IMR-90 (cell line): ENCODE measurements at regions not wholly inside any gene's neighbourhood (a gene's known extent, or its start where the extent isn't known, plus 50 kb on each side); places are given as distances from the start of the nearest gene placed in this dataset.

Experiments
- BHLHE40 ChIP-seq: fragments of 150-350 bp; IDR thresholded peaks from 2 replicates; pipeline ENCODE4 v1.6.1; 2016; ENCODE audit warnings: mild to moderate bottlenecking, low read depth, low read length
- CHD1 ChIP-seq: IDR thresholded peaks from 2 replicates; pipeline ENCODE4 v1.6.1; 2012; ENCODE audit warnings: low read depth, low read length, improper control_type of control experiment
- CTCF ChIP-seq: conservative IDR thresholded peaks from 2 replicates; pipeline ENCODE4 v1.5.1; 2012; ENCODE audit warnings: mild to moderate bottlenecking, low read depth, low read length, improper control_type of control experiment
- MAZ ChIP-seq: IDR thresholded peaks from 2 replicates; pipeline ENCODE4 v1.6.1; 2012; ENCODE audit warnings: low read depth, mild to moderate bottlenecking, low read length, improper control_type of control experiment, moderate library complexity, borderline replicate concordance
- NFE2L2 ChIP-seq: fragments of 150-350 bp; IDR thresholded peaks from 2 replicates; pipeline ENCODE4 v1.6.1; 2016; ENCODE audit warnings: low read depth, mild to moderate bottlenecking, low read length
- POLR2A ChIP-seq: IDR thresholded peaks from 2 replicates; pipeline ENCODE4 v1.6.1; 2012; ENCODE audit warnings: mild to moderate bottlenecking, low read depth, low read length
- RAD21 ChIP-seq: IDR thresholded peaks from 2 replicates; pipeline ENCODE4 v1.6.1; 2012; ENCODE audit warnings: low read length, improper control_type of control experiment
- RCOR1 ChIP-seq: IDR thresholded peaks from 2 replicates; pipeline ENCODE4 v1.6.1; 2012; ENCODE audit warnings: mild to moderate bottlenecking, low read length, improper control_type of control experiment; ENCODE audit not compliant: insufficient replicate concordance
- RFX5 ChIP-seq: IDR thresholded peaks from 2 replicates; pipeline ENCODE4 v1.8.0; 2012; ENCODE audit warnings: low read depth, mild to moderate bottlenecking, low read length, moderate library complexity

DNA sequence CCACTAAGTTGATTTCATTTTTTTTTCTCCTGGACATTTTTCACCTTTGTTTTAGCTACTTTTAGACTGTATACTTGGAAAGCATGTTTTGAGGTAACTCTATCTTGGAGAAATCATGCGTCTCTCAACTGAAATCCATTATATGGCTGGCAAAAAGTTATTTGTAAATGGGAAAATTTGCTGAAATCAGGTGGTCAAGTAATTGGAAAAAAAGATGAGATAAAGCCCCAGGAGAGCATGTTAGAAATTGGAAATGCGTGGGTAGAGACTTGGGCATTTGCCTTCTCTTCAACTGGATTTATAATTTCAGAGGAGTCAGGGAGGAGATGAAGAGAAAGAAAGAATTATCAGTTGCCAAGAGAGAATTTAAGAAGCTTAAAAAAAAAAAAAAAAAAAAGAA lies 217.1 kb upstream of the MAP3K7 start:
- TF ChIP-seq CTCF, result no peak
- TF ChIP-seq NFE2L2, result no peak
- no peak for TF ChIP-seq RAD21
- no peak for TF ChIP-seq CHD1
- no peak for TF ChIP-seq BHLHE40
- no peak for TF ChIP-seq RCOR1
- TF ChIP-seq RFX5, result no peak
- TF ChIP-seq POLR2A, result no peak
- no peak for TF ChIP-seq MAZ
